ENCODE measurements at regions not wholly inside any gene's neighbourhood (a gene's known extent, or its start where the extent isn't known, plus 50 kb on each side); places are given as distances from the start of the nearest gene placed in this dataset.

DNA sequence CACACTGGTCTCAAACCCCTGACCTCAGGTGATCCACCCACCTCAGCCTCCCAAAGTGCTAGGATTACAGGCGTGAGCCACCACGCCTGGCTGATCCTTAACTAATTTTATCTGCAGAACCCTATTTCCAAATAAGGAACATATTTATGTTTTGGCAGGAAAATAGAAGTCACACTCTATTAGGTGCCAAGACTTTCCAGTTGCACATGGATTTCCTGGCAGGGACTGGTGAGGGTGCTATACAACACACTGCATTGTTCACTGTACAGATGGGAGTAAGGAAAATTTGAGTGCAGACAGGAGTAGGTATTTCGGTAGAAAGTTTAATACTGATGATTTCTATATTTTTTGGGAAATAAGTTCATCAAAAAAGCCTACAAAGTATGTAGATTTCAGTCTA, 605.3 kb upstream of the B3GALT2 start:
- no peak for TF ChIP-seq POLR2A (IDR thresholded peaks at IDR 0.05; ENCODE audit: low read depth, low read length)
- TF ChIP-seq PAX5 (IDR thresholded peaks at IDR 0.05; ENCODE audit: insufficient read depth, low read length, severe bottlenecking), result no peak
- TF ChIP-seq SPI1 (IDR thresholded peaks at IDR 0.05; ENCODE audit: low read depth, low read length), result no peak
- no peak for TF ChIP-seq POLR2AphosphoS5 (IDR thresholded peaks at IDR 0.05; ENCODE audit: low read depth, low read length)
- TF ChIP-seq POU2F2 (IDR thresholded peaks at IDR 0.05; ENCODE audit: low read depth, low read length), result no peak
